GM18867 (cell line): ENCODE measurements at regions not wholly inside any gene's neighbourhood (a gene's known extent, or its start where the extent isn't known, plus 50 kb on each side); places are given as distances from the start of the nearest gene placed in this dataset.
A peak's percentile ranks its signal among the peaks of the same experiment; 100 is the strongest.

ENCODE experiments used
- ATAC-seq: cut with Tn5 transposase; IDR thresholded peaks from one replicate; pipeline ENCODE4 v1.9.1; 2021; ENCODE audit warnings: mild to moderate bottlenecking, moderate library complexity; ENCODE audit not compliant: unreplicated experiment

DNA sequence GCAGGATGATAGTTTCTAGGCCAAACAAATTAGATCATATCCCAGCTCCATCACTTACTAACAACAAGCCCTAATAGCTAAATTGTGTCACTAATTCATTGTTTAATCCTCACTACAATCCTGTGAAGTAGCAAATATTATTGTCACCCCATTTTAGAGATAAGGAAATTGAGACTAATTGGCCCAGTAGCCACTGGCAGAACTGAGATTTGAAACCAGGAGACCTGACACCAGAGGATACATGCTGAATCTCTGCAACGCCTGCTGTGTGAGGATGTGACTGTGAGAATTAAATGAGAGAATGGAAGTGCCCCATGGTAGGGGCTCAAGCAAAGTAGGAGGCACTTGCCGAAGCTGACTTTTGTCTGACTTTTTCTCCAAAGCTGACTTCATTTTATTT lies 124.3 kb upstream of the CITED2 start:
- ATAC-seq, result no peak

DNA sequence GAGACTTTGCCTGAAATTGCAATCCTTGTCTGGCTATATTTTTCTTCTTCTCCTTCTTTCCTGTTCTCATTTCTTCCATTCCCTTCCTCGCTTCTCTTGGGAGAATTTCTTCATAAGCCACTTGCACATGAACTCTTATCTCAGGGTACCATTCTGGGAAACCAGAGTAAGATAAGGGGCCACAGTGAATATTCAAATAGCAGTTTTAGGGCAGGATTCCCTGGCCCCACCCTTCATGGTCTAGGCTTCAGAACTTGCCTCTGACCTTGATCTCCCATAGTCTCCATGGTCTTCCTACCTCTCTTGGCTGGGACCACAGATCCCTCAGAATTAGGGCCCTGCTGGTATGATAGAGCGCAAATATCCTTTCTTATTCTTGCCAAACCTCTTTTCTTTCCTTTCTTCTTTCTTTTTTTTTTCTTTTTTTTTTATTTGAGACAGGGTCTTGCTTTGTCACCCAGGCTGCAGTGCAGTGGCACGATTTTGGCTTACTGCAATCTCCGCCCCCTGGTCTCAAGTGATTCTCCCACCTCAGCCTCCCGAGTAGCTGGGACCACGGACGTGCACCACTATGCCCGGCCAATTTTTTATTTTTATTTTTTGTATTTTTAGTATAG lies 123.0 kb upstream of the CITED2 start:
- no peak for ATAC-seq

DNA sequence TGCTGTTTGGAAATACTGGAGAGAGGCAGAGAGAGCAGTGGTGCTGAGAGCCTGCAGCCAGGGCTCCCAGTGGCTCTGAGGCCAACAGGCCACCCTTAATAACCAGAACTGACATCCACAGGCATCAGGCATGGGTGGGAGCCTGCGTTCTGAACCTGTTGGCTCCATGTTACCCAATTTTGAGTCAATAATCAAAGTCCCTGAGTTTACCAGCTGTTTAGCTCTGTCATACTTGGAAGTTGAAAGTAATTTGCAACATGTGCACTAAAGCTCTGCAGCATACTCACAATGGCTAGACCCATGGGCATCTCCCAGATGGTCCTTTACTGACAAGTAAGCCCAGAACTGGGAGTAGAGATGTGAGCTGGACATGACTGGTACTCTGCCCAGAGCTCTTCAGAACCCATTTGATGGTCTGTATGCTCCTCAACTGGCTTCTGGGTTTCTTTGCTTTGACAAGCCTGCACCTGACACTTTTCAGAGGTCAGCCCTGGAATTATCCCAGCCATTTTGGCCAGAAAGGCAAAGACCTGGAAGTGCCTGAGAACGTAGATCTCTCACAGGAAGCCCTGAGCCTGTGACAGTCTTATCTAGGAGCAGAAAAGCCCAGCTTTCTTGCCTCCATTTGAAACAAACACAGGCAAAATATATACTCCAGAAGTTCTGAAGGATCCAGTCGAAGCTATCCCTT lies 122.4 kb upstream of the CITED2 start:
- ATAC-seq, result no peak

DNA sequence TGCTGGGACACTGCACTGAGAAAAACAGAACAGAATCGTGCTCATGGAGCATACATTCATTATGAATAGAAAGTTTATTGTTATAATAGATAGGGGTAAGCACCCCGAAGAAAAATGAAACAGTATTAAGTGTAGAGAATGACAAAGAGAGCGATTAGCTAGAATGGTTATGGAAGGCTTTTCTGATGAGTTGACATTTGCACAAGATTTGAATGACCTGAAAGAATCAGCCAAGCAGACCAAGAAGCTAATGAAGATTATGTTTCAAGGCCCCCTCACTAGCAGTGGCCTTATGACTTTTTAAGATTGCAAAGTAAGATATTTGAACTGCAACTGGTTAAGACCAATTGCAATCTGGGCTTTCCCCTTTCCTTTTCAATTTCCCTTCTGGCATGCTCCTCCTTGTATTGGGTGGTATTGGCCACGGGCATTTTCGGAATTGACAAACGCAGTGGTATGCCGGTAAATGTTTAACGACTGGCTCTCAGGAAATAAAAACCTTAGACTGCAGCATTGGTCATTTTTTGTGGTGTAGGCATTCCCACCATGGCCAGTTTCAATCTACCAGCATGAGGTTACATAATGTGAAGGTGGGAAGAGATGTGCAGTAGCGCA lies 120.0 kb upstream of the CITED2 start:
- no peak for ATAC-seq

DNA sequence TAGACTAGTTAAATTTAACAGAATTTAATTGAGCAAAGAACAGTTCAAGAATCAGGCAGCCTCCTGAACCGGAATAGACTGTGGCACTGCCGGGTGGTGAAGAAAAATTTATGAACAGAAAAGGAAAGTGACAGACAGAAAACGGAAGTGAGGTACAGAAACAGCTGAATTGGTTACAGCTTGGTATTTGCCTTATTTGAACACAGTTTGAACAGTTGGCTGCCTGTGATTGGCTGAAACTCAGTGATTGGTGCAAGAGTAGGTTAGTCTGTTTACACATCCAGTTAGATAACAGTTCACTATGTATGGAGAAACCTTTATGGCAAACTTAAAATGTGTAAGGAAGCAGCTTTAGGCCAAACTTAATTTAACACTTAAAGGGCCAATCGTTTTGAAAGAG lies 116.0 kb upstream of the CITED2 start:
- ATAC-seq, result peak; percentile 74

DNA sequence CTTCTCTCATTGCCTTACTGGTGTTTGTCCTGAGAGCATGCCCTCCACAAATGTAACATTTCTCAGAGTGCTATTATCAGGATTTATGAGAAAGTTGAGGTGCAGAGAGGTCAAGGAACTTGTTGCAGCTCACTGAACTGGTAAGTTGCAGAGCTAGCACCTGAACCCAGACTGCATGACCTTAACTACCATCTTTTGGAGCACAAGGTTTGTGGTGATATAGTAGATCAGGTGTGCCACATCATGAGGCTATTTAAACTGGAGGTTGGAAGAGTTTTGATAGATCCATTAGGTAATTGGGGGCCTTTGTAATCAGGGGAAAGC lies 112.0 kb upstream of the CITED2 start:
- no peak for ATAC-seq

DNA sequence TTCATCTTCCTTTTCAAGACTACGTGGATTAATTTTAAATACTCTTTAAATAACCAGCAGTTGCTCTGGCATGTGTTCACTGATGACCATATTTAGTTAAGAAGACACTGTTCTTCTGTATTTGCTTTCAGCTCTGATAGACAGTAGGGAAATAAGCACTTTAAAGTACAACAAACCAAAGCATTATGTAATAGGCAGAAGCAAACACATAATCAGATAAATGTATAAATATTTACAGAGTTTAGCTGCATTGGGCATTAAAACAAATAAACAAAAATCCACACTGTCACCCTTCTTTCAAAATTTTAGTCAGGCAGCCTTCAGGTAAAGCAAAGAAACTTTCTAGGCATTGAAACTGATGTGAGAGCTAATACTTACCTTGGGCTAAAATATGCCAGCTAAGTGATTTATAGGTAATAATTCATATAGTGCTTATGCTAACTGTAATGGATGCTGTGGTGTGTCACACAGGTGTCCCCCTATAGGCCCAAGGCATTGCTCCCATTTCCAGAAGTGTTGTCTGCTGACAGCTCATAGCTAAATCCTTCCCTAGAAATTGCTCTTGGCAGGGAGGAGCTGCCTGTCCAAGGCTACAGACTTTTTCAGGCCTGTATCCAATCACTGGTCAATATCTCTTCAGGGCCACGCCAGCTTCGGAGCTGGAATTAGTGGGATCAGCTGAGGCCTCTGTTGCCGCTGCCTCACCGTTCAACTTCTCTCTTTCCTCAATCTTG lies 111.5 kb upstream of the CITED2 start:
- no peak for ATAC-seq

DNA sequence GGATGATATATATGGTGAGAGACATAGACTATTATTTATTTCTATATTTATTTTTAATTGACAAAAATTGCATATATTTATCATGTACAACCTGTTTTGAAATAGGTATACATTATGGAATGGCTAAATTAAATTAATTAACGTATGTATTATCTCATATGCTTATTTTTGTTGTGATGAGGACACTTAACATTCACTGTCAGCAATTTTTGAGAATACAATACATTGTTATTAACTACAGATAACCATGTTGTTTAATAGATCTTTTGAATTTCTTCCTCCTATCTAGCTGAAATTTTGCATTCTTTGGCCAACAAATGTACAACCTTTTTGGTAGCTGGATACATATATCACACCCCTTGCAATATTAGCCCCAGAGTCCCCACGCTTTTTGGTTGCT lies 110.7 kb upstream of the CITED2 start:
- no peak for ATAC-seq

DNA sequence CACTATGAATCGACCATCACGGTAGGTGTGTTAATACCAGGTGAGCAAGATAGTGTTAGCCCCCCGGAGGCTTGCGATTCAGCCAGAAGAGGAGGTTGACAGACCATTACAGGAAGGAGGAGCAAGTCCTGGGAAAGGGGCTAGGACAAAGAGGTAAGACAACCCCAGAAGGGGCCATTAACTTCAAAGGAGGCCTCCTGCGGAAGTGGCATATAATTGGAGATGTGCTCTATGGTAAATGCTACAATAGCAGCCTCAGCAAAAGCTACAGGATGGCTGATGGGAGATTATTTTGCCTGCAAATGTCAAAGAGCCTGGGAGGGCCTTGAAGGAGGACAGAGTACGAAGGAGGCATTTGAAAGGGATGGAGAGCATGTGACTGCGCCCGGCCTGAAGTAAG lies 108.6 kb upstream of the CITED2 start:
- no peak for ATAC-seq

DNA sequence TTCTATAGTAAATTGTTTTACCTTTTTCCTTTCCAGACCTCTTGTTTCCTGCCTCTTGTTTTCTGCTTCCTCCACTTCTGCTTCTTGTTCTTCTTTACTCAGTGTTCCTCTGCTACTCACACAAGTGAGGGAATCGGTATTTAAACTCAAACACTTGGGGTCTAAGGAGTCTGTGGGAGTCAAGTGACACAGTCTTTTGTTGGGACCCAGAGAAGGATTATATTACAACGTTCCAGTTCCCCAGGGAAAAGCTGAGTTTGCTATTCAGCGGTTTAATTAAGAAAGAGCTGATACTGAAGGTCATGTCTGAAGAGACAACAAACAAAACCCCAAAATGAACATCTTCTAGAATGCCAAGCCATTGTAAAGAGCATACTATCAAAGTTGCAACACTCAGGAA lies 107.8 kb upstream of the CITED2 start:
- no peak for ATAC-seq

DNA sequence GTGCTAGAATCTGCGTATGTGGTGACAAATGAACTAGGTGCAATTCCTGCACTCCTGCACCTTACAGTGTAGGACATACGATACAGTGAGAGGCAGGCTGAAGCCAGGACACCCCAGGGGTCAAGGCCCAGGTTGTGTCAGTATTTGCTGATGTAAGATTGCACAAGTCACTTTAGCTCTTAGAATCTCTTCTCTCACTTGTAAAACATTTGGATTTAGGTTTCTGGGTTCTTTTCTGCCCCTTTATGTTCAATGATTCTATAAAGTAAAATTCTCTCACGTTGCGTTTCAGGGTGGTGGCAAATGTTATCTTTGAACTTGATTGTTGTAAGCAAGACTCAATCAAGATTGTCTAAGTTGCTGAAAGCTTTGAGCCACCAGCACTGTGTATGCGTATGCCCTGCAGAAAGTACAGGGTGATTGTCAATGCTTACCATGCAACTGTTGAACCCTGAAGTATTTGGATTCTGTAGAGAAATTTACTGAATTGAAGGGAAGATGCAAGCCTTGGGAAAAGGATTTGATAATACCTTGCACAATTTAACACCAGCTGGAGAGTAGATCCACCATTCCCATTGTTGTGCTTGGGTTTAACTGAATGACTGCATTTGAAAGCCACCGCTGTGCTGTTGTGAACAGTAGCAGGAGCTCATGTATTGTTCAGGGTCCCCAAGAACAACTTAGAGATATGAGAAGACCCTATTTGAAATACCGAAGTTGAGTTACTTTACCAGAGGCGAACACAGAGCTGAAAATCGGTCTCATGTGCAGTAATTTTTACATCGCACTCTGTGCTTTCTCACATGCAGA lies 106.1 kb upstream of the CITED2 start:
- no peak for ATAC-seq

DNA sequence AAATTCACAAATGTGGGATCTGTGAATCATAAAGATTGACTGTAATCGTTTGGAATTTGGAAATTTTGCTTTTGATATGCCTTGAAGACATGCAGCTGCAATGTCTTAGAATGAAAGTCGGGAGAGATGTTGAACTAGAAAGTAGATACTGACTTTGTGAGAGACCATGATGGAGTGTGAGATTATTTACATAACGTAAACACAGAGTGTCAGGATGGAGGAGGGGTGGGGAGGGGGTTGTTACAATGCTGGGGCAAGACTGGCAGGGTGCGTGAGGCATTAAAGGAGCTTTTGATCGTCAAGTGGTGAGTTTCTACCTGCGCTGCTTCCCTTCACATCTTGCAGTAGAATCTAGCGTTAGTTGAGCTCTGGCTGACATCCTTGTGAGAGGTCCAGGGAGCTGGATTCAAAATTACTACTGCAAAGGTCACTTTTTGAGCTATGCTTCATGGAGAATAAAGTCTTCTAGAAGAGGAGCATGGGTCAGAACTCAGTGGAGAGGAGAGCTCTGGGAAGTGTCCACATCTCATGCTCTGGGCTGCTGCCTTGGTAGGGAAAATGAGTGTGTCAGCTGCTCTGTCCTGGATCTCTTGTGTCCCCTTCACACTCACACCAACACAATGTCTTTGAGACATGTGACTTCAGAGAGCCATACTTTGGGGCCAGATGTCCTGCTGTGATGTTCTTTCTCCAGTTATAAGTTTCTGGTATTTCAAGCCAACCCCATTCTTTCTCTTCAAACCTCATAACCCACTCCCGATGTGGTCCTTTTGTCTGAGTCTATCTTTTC lies 105.2 kb upstream of the CITED2 start:
- ATAC-seq, result no peak

DNA sequence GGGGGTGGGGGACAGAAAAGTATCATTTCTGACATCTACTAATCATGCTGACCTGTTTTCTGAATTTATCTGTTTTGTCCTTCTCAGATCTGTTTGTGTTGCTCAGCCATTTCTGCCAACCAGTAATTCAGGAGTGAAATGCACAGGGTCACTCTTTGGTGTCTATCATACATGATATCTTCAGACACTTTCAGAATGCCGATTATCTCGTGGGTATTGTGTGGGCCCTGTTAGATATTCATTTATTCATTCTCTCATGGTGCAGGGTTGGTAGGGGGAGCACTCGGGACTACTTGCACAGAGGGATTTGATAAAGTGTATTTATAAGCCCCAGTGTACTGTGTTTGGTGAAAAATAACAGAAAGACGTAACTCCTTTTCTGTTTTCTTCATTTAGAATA lies 101.2 kb upstream of the CITED2 start:
- ATAC-seq, result no peak

DNA sequence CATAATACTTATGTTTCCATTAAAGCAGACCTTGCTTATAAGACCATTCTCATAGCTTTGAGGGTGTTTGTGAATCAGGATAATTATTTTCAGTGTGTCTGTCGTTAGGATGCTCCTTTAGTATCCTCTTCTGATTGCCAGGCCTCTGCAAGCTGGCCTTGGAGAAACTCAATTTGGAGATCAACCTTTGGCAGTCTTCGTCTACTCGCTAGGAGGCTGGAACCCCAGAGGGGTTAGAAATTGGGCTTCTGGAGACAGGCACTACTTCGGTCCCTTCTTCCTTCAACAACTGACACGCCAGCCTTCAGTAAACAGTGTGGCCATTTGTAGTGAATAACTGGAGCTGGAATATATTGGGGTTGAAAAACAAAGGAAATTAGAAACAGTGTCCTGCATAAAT lies 100.8 kb upstream of the CITED2 start:
- ATAC-seq, result no peak

DNA sequence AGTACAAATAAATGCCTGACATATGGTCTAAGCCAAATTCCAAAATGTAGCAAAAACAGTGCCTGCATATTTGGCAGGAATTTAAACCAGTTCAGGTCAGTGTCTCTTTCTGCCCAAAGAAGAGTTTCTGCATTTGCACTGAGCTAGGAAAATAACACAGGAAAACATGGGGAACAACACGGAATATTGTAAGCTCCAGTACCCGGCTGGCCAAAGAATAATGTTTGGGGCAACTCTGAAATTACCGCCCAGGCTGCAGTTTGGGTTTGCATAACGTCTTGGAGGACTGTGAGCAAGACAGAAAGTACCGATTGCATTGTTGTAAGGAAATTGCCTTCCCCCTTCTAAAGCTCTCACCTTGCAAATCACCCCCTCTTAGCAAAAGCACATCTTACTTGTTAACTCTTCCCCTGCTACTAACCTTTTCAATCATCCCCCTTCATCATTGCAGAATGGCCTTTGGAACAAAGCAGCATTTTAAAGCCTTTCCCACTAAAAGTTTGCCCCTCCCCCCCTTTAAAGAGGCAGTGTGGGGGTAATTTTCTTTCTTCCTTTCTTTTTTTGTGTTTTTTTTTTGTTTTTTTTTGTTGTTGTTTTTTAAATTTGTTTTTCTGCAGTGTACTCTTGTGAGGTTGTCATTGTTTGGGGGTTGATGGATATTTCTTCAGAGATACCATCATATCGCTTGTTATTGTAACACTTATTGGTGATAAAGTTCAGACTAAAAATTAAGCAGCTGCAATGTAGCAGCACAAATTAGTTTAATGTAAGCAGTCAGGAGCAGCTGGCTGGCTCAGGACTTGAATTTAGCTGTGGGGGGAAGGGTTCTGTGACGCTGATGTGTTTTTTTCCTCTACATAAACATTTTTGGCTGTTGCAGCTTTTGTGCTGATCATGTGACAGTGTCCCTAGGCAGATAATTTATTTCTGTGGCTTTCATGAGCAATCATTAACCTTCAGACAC lies 100.0 kb upstream of the CITED2 start:
- ATAC-seq, result no peak

DNA sequence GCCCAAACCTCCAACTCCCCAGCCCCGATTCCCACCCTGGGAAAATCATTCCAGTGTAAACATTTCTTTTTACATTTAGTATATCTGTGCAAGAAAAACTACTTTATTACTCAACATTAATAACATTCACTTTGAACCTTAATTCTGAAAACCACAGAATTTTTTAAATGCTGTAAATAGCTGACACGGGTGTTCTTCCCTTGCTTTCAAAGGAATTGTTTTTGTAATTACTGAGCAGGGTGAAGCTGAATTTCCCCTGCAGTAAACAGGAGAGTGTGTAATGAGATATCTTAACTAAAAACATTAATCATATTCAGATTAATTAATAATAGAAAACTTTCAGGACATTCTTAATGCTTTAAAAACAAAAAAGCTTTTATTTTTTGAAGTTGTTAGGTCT lies 99.3 kb upstream of the CITED2 start:
- no peak for ATAC-seq

DNA sequence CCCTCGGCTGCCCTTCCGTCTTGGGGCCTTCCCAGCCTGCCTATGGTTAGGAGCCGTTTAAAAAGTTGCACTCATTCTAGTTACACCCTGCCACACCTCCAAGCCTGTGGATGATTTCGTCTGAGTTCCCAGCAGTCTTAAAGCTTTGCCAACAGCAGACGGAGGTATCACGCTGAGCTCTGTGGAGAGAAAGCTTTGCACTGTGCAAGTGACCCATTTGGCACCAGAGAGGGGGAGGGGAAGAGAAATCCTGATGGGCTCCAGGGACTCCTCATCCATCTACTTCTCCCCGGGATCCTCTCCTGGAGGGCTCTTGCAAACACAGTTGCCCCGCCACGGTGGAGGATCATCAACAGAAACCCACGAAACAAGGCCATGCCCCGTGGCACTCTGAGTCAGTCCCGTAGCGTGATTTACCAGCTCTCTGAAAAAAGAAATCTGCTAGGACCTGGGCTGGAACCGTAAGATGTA lies 98.8 kb upstream of the CITED2 start:
- no peak for ATAC-seq

DNA sequence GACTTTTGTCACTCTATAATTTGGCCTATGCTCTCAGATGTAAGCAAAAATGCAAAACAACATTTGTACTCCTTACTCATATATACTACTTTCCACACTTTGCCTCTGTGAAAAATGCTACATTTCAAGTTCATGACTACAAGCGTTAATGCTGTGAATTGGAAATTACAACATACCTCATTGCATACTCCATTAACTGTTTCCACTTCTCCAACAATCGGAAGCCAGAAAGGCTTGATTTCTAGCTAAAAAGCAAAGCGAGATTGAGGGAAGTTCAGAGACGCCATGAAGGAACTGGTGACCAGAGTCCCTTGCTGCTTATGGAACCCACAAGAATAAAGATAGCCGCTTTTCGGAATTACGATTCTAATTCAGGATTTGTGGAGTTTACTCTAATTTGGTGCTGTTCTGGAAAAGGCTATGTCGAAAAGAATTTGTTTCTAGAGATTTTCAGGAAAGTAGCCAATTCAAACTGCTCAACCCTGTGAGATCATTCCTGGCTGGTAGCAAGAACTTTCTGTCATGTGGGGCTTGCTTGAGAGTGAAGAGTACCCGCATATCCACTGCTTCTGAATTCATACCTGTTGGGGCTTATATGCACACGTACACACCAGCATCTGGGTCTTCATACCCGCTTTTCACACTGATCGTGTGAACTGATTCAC lies 98.0 kb upstream of the CITED2 start:
- no peak for ATAC-seq

DNA sequence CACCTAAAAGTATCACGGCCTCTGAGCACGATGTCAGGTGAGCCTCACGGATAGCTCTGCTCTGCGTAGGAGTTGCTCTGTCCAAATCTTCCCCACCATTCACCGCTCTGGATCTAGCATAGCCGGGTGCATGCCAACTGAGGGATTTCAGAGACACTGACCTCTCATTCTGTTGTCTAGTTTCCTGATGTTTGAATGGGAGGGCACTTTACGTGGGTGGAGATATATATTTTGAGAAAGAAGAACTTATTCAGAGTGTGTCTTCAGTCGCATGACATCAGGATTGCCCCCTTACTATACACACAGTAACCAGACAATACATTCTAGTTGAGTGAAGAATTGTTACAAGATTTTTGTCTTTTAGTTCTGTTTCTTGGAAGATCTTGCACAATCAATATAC lies 96.5 kb upstream of the CITED2 start:
- no peak for ATAC-seq
